ENCODE measurements at regions not wholly inside any gene's neighbourhood (a gene's known extent, or its start where the extent isn't known, plus 50 kb on each side); places are given as distances from the start of the nearest gene placed in this dataset.

DNA sequence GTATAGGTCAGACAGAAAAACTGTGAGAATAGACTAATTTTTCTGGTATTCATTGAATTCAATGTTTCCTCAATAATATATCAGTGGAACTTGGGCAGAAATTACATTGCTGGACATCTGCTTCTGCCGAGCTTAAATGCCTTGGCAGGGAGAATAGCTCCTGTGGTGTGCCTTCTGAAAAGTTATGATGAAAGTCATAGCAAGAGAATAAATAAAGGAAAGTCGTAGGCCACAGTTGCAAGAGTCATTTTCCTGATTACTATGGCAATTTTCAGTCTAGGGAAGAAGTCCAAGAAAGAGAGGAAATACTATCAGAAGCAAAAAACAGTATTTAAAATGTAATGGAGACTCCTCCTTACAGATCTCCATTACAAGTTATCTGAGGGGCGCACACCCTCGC lies 1596.1 kb upstream of the WWC1 start:
- no peak for DNase-seq (ENCODE audit: low read depth)
- TF ChIP-seq, protein P1, sequence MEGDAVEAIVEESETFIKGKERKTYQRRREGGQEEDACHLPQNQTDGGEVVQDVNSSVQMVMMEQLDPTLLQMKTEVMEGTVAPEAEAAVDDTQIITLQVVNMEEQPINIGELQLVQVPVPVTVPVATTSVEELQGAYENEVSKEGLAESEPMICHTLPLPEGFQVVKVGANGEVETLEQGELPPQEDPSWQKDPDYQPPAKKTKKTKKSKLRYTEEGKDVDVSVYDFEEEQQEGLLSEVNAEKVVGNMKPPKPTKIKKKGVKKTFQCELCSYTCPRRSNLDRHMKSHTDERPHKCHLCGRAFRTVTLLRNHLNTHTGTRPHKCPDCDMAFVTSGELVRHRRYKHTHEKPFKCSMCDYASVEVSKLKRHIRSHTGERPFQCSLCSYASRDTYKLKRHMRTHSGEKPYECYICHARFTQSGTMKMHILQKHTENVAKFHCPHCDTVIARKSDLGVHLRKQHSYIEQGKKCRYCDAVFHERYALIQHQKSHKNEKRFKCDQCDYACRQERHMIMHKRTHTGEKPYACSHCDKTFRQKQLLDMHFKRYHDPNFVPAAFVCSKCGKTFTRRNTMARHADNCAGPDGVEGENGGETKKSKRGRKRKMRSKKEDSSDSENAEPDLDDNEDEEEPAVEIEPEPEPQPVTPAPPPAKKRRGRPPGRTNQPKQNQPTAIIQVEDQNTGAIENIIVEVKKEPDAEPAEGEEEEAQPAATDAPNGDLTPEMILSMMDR (IDR thresholded peaks at IDR 0.05; ENCODE audit: control insufficient read depth, extremely low read depth, insufficient read depth): no peak
- H3K4me3 ChIP-seq (ENCODE audit: low read depth, low read length): no peak overlapping the region

DNA sequence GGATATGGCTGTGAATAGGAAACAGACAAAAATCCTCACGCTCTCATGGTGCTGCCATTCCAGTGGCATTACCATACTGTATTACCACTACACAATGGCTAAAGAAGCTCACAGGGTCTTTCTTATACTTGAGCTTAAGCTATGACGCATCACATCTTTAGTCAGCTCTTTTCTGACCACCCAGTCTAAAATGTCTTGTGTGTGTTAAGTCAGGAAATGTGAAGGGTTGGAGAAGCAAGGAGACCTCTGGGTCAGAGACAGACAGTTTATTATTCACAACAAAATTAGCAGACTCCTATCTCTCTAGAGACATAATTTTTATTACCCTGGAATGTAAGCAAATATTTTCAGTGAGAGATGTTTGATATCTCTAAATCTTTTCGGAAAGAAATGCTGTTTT lies 1583.2 kb upstream of the WWC1 start:
- no peak for DNase-seq (ENCODE audit: low read depth)
- TF ChIP-seq, protein P1 (IDR thresholded peaks at IDR 0.05; ENCODE audit: control insufficient read depth, extremely low read depth, insufficient read depth): no peak
- no peak overlapping the region for H3K4me3 ChIP-seq (ENCODE audit: low read depth, low read length)

DNA sequence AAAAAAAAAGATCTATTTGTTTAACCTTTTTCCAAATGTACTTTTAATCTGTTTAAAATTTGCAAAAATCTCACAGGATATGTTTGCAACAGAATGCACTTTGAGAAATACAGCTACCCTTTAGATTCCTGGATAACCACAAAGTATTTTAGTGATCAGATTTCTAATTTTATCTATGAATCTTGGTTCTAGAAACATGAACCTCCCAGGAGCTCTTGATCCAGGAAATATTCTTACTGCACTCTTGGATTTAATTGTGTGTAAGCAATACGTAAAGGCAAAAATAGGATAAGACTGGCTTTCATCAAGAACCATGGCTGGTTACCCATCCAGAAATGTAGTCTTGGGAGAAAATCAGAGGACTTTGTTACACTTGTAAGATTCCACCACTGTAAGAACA lies 1581.8 kb upstream of the WWC1 start:
- no peak for DNase-seq (ENCODE audit: low read depth)
- H3K4me3 ChIP-seq (ENCODE audit: low read depth, low read length): no peak overlapping the region
- TF ChIP-seq, protein P1 (IDR thresholded peaks at IDR 0.05; ENCODE audit: control insufficient read depth, extremely low read depth, insufficient read depth): no peak

DNA sequence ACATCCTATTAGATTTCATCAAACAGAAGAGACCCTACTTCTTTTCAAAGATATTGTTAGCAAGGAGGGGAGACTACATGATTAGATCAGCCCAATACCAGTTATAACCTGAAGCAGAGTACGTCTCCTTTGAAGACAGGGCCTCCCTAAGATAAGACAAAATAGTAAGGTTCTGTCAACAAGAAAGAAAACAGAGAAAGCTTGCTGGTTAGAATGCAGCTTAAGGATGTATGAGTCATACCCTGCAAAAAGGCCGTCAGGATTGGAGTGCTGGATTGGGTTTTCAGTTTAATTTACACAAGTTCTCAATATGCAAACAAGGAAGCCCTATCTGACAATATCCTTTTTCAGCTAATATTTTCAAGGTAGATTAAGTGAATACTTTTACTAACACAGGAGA lies 1581.2 kb upstream of the WWC1 start:
- no peak for DNase-seq (ENCODE audit: low read depth)
- no peak overlapping the region for H3K4me3 ChIP-seq (ENCODE audit: low read depth, low read length)
- TF ChIP-seq, protein P1 (IDR thresholded peaks at IDR 0.05; ENCODE audit: control insufficient read depth, extremely low read depth, insufficient read depth): no peak

DNA sequence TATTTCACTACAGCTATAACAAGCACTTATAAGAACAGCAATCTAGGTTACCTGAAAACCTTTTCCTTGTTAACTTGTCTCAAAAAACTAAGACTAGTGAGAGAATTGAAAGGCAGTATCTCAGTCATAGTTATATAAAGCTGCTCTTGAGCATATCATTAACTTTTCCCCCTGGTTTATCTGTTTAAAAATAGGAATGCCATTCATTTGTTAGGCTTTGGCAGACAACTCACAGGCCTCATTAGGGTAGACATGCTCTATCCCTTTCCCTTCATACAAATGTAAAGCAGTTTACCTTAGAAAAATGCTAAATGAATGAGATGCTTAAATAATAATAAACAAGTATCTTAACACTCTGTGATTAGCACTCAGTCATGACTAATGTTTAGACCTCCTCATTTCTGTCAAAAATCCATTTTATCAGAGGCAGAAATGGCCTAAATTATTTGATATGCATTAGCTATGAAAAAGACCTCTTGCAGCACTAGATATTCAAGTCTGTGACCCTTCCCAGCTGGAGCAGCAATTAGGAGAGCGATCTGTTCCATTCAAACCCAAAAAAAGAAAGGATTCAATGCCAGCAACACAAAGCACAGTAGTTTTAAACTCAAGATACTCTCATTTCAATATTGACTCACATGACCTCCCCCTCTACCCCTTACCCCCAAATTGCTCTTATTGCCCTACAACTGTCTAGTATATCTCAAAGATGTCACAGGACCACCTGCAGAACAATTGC lies 1578.8 kb upstream of the WWC1 start:
- DNase-seq (ENCODE audit: low read depth): no peak
- TF ChIP-seq, protein P1 (IDR thresholded peaks at IDR 0.05; ENCODE audit: control insufficient read depth, extremely low read depth, insufficient read depth): no peak
- no peak overlapping the region for H3K4me3 ChIP-seq (ENCODE audit: low read depth, low read length)

DNA sequence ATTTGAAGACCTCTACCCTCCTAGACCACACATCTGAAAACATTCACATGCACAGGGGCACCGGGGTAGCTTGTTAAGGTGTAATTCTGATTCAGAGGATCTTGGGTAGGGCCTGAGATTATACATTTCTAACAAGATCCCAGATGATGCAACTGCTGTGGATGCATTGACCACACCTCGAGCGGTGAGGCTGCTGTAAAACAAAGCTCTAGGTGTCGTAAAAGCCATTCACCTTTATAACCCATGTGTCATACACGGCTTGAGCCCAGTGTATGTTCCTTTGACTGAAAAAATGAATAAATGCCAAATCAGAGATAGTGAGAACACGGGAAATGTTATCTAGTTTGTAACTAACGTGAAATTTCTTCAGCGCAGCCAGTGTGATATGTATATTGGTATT lies 1578.2 kb upstream of the WWC1 start:
- H3K4me3 ChIP-seq (ENCODE audit: low read depth, low read length): no peak overlapping the region
- DNase-seq (ENCODE audit: low read depth): no peak
- TF ChIP-seq, protein P1 (IDR thresholded peaks at IDR 0.05; ENCODE audit: control insufficient read depth, extremely low read depth, insufficient read depth): no peak

Measured in LNCaP clone FGC (cell line).